ENCODE measurements at regions not wholly inside any gene's neighbourhood (a gene's known extent, or its start where the extent isn't known, plus 50 kb on each side); places are given as distances from the start of the nearest gene placed in this dataset.
"Not testable (repeated sequence)": the region's sequence is repeated elsewhere in the genome, so short reads cannot be mapped to it uniquely, and the experiment has no call there.

DNA sequence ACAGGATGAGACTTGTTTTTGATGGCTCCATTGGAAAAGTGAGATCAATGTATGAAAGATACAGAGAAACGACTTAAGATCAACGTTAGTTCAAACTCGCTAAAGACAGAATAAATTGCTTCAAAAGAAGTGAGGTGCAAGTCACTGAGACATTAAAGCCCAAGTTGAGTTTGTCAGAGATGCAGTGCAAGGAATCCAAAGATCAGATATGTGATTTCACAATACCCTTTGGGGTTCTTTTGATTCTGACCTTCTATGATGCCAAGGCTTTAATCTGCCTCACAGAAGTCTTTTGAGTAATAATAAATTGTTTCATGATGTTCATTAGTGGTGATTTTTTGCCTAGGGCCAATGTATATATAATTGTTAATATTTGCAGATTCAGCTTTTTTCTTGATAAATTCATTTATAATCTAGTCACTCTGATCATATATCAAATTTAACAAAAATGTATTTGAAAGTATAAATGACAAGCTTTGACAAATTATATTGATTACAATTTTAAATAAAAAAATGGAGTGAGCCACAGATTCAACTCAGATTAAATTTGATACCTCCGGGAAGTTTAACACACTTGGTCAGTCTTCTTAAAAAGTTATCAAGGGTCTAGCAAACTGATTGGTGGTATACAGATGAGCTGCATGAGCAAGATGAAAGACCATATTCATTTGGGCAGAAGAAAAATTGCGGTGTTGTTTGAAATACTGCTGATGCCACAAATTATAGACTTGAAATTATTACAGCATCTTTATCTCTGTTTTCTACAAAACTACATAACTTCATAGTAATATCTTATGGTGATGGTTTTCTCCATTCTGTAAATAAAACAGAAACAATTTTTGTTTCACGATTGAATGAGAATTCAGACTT, 144.8 kb upstream of the FAR2 start:
- DNase-seq, result no peak

DNA sequence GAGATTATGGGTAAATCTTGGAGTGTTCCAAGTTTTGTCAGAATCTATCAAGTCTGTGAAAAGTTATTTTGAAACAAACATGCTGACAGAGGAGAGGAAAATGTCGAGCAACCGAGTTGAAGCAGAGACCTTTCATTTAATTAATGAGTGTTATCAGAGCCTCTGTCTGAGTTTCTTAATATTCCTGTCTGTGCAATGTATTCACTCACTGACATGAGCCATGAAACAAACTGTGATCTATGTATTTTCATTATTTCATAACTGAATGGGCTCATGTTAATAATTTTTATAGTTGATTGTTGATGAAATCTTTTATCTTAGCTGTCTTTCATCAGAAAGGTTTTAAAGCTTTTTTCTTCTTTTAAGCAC, 144.2 kb upstream of the FAR2 start:
- DNase-seq, result no peak

DNA sequence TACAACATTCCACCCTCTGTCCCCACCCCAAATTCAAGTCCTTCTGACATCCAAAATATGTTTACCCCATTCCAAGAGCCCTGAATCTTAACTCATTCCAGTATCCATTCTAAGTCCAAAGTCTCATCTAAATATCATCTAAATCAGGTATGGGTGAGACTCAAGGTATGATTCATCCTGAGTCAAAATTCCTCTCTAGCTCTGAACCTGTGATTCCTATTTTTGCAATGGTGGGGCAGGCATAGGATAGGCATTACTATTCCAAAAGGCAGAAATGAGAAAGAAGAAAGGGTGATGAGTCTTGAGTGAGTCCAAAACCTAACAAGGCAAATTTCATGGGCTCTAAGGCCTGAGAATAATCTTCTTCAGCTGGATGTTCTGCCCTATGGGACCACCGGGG, 140.3 kb upstream of the FAR2 start:
- no peak for DNase-seq

DNA sequence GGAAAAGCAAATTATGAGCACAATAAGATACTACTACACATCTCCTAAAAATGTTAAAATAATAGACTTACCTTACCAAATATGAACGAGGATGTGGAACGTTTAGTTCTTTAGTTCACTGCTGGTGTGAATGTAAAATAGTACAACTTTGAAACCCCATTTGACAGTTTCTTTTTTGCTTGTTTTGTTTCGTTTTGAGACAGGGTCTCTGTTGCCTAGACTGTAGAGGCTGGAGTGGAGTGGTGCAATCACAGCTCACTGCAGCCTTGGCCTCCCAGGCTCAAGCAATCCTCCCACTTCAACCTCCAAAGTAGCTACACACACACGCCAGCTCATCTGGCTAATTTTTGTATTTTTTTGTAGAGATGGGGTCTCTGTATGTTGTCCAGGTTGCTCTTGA, 136.4 kb upstream of the FAR2 start:
- no peak for DNase-seq

DNA sequence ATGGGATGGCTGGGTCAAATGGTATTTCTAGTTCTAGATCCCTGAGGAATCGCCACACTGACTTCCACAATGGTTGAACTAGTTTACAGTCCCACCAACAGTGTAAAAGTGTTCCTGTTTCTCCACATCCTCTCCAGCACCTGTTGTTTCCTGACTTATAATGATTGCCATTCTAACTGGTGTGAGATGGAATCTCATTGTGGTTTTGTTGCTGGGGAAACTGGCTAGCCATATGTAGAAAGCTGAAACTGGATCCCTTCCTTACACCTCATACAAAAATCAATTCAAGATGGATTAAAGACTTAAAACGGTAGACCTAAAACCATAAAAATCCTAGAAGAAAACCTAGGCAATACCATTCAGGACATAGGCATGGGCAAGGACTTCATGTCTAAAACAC, 131.5 kb upstream of the FAR2 start:
- DNase-seq, result not testable (repeated sequence)

DNA sequence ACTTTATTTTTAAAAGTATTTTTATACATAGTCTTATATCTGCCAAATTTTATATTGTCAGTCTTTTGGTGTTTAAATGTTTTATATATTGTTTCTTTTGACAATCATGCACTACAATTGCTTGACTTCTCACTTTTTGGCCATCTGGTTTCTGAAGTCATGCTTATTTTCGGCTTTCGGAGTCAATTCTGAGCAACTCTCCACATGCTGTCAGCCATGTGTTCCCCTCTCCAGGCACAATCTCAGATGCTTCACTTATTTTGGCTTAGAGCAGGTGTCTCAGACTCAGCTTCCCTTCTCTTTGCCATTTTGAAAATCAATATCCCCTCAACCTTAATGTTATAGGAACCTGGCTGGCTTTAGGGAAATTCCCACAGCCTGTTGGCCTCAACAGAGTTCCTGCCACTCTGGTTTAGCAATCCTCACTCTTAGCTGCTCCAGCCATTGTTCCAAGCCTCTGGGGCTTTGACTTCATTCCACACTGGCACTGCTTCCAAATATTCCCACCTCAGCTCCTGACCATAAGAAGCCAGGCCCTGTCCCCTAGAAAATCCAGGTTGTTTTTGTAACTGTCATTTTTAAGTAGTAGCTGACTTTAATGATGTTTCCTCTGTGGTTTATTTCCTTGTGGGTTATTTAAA, 125.5 kb upstream of the FAR2 start:
- DNase-seq, result no peak

DNA sequence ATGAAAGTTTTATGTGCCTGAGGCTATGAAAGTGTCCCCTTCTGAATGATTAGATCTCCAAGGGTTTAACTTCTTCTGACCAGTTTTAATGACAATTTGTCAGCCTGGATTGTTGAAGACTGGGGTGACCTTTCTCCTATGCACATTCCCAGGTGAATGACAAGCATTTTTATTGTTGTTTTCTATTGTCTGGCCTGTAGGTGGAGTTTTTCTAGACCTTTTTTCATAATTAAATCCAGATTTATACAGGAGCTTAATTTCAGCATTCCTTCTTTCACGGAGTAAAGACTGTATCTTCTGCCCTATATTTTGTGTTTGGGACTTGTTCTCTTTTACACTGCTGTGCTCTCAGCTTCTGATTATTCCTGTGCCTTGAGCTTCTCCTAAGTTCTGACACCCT, 125.0 kb upstream of the FAR2 start:
- DNase-seq, result no peak

DNA sequence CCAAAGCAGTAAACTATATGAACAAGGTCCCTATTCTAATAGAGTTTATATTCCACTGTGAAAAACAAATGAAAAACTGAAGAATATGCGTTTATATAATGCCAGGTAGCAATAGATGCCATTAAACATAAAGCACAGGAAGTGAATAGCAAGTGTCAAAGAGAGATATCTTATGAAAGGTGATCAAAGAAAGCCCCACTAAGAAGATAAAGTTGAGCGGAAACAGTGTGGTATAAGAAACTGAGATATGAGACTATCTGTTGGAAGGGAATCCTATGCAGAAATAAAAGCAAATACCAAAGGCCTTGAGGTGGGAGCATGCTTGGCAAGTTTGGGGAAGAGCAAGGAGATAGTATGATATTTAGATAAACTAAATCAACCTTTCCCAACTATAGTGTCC, 123.1 kb upstream of the FAR2 start:
- DNase-seq, result no peak

DNA sequence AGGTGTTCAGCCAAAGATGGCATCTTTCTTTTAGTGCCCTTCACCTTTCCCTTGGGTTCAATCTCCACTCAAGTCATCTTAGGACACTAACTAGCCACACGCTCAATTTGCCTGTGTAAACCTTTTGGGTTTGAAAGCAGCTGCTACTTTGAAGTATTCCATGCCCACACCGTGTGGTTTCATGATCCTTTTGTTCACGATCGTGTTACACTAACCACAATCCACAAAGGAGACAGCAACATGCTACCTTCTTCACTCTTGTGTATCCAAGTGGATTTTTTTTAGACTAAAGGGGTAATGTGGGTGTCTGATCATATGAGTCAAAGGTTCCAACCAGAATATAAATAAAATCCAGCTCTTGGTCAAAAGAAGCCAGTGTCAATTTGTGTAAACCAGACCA, 122.7 kb upstream of the FAR2 start:
- peak; percentile 97 for DNase-seq

DNA sequence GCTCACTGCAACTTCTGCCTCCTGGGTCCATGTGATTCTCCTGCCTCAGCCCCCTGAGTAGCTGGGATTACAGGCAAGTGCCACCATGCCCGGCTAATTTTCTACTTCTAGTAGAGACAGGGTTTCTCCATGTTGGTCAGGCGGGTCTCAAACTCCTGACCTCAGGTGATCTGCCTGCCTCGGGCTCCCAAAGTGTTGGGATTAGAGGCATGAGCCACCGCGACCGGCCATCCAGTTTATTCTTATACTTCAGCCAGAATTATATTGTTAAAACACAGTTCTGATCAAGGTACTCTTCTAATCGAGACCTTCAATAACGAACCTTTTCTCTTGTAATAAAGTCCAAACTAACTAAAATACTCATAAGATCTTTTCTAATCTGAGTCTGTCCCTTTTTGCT, 119.6 kb upstream of the FAR2 start:
- DNase-seq, result not testable (repeated sequence)

DNA sequence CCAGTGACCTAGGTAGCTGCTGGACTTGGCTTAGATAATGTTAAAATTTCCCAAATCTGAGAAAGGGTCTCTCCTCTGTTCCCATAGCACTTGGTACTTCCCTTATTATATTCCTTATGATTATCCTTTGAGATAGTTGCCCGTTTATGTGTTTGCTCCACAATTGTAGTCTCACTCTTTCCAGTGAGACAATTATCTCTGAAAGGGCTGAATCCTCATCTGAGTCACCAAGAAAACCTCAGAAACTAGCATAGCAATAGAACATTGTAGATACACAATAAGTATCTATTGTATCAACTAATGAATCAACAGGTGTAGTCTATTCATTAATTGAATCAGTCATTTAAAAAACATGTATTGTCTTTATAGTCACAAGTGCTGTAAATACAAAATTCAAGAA, 119.1 kb upstream of the FAR2 start:
- DNase-seq, result no peak

DNA sequence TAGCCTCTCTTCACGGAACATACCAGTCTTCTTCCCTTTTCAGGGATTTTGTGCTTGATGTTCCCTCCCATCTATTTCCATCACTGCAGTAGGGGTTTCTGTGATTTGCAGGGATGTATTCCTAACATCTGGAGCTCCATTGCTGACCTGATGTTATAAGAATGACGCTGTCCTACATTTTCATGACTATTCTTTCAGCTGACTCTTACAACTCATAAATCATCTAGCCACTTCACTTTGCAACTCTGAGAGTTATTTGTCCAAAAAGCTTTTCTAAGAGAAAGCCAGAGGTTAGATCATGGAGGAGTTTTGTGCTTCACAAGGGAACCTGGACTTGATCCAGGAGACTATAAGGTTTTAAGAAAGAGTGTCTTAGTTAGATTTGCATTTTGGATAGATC, 116.6 kb upstream of the FAR2 start:
- no peak for DNase-seq

DNA sequence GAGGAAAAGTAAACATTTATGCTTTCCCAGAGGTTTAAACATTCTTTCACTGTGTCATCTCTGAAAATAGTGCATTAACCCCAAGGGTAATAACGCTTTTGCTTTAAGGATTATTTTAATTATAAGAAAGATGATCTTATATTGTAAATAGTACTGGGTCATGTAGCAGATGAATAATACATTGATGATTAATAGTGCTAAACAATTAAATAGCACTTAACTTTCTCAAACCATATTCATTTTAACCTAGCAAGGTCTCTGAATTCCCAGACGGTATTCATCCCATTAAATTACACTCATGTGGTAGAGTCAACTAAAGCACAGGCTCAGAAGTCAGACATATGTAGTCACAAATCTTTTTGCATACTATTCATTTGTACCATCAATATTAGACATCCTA, 115.6 kb upstream of the FAR2 start:
- no peak for DNase-seq

DNA sequence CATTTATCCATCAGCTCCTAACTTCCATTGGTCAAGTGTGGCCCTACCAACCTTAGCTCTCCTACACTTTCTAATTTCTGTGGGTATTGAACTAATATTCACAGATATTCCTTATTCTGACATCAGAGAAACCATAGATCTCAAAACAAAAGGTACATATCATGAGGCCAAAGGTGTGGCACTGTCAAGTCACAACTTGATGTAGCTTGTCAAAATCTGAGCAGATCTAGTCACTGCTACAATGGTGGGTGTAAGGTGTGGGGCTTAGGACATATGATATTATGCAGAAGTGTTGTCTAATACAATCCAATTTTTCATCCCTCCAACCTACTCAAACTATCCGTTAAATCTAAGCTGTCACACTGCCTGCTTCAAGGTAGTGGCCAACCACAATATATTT, 114.0 kb upstream of the FAR2 start:
- DNase-seq, result no peak

DNA sequence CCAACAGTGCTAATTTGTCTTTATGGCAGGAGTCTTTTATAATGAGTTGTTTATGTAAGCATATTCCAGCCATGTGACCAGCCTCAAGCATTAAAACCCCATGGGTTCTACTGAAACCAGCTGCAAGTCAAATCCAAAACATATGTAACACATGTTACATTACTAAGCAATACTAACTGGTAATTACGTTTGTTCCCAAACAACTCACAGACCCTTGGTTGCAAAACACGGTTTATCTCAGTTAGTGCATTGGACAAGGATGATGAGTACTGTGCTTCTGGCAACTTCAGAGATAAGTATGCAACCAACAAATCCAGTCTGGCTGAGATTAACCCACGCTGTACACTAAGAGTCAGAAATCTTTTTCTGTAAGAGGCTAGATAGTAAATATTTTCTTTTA, 110.1 kb upstream of the FAR2 start:
- no peak for DNase-seq

DNA sequence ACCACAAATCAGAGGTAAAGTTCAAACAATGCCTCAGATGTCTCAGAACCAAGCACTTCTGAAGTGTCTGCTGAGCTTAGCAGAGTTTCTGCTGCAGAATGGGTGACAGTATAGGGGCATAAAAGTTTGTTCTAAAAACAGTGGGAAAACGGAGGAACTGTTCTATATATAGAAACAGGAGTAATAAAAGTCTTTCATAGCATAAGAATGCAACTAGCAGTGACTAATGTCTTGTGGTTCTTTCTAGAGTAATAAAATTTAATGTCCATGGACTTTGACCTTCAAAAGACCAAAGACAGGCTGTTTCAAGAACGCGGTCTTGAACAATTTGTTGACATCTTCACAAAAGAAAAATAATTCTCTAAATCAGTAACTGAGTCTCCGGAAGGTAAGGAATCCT, 107.5 kb upstream of the FAR2 start:
- DNase-seq, result no peak

DNA sequence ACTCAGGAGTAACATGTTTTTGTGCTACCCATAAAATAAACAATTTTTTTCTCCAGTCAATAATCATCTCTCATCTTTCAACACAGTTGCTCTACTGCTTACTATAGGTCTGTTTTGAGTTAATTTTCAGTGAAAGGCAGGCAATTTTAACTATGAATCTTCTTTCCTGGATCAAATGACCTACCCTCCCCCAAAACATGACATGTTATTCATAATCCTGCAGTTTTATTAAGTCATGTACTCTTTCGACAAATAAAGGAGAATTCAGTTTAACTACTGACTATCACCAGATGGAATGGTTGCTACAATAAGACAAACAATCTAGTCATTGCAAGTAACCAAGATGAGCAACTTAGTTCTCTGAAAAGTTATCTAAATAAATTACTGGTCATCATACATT, 106.0 kb upstream of the FAR2 start:
- no peak for DNase-seq

DNA sequence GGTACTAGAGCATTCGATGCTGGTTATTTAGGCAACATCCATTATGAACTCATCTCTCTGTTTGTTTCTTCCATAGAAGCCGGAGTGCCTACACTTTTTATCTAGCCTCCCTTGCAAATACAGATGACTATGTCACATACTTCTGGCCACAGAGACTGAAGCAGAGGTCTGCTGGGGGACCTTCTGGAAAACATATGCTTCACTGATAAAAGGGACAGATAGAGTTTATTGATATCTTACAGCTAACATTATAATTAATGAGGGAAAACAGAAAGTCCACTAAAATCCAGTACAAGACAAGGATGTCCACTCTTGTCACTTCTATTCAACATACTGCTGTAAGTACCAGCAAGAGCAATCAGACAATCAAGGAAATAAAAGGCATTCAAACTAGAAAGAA, 104.3 kb upstream of the FAR2 start:
- no peak for DNase-seq

DNA sequence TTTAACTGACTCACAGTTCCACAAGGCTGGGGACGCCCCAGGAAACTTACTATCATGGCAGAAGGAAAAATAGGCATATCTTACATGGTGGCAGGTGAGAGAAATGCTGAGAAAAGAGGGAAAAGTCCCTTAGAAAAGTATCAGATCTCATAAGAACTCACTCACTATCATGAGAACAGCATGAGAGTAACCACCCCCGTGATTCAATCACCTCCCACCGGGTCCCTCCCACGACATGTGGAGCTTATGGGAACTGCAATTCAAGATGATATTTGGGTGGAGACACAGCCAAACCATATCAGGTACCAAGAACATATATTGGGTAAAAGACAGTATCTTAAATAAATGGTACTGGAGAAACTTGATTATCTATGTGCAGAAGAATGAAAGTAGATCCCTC, 100.3 kb upstream of the FAR2 start:
- no peak for DNase-seq

DNA sequence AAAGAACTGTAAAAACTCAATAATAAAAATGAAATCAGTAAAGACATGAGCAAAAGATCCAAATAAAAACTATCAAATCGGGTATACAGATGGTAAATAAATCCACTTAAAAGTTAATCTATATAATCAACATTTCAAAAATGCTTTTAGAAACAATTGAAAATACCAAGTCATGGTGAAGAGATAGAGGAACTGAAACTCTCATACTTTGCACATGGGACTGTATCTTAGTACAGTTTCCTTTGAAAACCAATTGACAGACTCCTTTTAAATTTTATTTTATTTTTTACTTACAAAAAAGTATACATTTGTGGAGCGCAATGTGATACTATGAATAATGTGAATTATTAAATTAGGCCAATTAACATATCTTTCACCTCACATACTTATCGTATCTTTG, 98.6 kb upstream of the FAR2 start:
- DNase-seq, result no peak

DNA sequence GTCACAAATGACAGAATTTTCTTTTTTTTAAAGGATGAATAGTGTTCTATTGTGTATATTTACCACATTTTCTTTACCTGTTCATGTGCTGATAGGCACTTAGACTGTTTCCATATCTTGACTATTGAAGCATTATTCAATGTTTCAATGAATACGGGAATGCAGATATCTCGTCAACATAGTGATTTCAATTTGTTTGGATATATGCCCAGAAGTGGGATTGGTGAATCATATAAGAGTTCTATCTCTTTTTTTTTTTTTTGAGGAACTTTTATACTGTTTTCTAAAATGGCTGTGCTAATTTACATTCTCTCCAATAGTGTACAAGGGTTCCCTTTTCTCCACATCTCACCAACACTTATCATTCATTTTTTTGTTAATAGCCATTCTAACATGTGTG, 97.9 kb upstream of the FAR2 start:
- no peak for DNase-seq

DNA sequence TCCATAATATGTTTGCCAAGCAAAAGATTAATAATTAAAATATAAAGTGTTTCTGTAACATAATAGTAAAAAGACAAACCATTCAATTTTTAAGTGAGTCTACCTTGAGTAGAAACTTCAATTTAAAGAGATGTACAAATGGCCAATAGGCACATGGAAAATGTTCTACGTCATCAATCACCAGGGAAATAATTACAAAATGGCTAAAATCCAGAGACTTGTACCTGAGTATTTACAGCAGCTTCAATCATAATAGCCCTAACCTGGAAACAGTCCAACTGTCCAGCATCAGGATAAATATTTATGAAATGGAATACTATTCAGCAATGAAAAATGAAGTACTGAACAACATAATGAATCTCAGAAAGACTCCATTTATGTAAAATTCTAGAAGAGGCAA, 95.5 kb upstream of the FAR2 start:
- DNase-seq, result no peak

DNA sequence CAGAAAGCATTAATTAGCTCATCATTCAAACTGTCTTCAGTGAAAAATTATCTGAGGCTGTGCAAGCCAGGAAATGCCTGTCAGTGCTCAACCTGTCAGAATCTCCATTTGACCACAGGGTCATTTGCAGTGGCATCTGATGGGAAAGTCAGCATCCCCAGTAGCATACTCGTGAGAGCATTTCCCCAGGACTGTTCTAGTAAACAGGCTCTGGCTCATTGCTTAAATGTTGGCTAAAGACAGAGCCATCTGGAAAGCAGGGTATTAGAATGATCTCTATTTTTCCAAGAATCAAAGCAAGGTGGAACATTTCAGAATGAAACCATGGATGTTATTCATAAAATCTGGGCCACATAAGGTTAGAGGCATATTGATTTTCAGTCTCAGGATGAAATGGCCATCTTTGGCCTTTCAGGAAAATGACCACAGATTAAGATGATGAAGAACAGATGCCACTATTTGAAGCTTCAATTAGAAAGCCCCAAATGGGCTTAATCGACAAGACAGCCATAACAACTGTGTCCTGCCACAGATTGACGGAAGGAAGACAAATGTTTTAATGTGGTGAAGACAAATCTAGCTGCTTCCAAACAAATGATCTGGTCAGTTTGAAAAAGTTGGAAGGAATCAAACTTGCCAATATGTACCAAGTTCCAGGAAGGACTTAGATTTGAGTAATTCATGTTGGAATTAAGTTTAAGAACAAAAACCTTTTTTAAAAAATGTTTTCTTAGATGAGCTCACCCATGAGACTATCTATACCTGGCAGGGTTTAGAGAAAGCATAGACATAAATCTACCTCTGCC, 94.0 kb upstream of the FAR2 start:
- DNase-seq, result no peak

DNA sequence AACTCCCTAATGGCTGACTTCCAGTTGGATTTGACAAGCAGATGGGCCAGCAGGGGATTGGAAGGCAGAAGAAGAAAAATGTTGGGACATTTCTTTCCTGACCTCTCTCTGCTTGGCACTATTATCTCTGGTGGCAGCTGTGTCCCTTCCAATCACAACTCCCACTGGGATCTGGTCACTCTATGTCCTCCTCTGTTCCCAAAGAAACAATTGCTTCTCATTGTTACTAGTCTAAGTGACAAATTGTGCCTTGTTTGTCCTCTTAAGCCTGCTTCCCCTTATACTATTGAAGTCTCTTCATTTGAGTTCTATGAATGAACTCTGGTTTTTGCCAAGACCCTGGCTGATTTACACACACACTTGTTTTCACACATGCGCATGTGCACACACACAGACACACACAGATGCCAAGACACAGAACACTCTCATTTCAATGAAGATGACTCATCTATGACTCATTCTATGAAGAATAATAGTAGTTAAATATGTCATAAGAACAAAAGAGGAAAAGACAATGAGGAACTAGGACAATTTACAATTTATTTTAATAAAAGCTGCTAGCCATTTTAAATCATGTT, 83.0 kb upstream of the FAR2 start:
- DNase-seq, result no peak
